Stimulated activated naive CD8-positive, alpha-beta T cell treated with anti-CD3 and anti-CD28 coated beads, Interleukin-15, Interleukin-2, amounts not matched to agents 100 U/mL and 50 U/mL, for 24 hours (primary cell): ENCODE measurements at regions not wholly inside any gene's neighbourhood (a gene's known extent, or its start where the extent isn't known, plus 50 kb on each side); places are given as distances from the start of the nearest gene placed in this dataset.
A peak's percentile ranks its signal among the peaks of the same experiment; 100 is the strongest.

Experiments
- ATAC-seq: fragments of 150-1000 bp; cut with Tn5 transposase; one replicate; pipeline ENCODE4 v1.10.0; 2021
- DNase-seq: peaks from one replicate; pipeline ENCODE4 v3.0.0; 2021

DNA sequence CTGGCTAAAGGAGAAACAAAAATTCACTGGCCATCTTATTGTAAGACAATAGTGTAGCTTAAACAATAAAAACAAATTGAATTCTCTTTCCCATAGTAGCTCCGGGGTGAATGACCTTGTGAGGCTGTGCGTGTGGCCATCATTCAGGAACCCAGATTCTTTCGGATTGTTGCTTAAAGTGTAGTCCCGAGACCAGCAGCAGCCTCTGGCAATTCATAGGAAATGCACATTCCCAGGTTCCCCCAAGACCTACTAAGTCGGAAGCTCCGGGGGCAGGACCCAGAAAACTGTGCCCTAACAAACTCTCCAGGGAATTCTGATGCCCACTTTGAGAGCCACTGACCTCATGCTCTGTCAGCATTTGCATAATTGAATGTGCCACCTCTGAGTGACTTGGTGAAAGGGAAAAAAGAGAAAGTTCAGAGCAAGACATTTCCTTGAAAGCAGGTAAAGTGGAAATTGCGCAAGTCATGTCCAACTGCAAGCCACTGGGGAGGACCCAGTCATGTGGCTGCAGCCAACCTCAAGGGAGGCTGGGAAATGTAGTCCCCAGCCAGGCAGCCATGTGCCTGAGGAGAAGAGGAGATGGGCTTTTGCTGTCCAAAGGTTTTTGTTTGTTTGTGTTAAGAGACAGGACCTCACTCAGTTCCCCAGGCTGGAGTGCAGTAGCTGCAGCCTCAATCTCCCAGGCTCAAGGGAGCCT is 50.7 kb upstream of the PNMA8B start:
- ATAC-seq: no peak
- peak; percentile 30 for DNase-seq

DNA sequence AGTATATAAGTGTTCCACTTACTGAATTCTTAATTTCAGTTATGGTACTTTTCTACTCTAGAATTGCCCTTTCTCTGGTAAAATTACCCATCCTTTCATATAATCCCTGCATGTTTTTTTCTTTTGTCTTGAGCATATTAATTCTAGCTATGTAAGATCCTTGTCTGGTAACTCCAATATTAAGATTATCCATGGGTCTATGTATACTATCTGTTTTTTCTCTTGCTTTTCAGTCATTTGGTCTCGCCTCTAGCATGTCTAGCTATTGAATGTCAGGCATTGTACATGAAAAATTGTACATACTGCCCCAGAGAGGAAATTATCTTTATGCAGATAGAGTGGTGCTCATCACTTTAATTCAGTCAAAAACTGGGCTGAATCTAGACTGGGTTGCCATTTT is 50.4 kb upstream of the CALM3 start:
- ATAC-seq: no peak
- DNase-seq: no peak

DNA sequence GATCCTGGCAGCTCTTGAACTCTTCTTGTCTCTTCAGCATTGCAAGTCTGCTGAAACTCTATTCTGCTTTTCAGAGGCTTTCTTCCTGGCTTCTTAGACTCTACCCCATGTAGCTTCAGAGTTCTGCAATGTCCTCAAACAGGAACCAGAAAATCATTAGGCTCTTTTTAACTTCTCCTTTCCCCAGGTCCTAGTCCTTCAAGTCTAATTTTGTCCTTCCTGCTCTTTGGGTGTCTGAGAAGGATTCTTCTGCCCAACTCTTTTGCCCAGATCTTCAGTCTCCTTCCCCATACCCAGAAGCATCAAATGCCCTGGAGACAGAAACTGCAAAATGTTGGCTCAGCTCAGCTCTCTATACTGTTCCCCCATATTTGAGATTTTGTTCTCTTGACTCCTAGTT is 50.0 kb upstream of the CALM3 start:
- ATAC-seq: no peak
- no peak for DNase-seq
